HepG2 (cell line): ENCODE measurements at regions not wholly inside any gene's neighbourhood (a gene's known extent, or its start where the extent isn't known, plus 50 kb on each side); places are given as distances from the start of the nearest gene placed in this dataset.

Source experiments
- ATAC-seq: fragments of 200-7000 bp; cut with Tn5 transposase; 3 replicates; pipeline ENCODE4 v1.9.1; 2020; ENCODE audit warnings: mild to moderate bottlenecking, moderate library complexity
- BruUV-seq: library from RNA; stranded (reverse); fragments of 400-500 nt; replicated peaks from 2 replicates; lab custom pipeline; 2021; lab: Mats Ljungman, UMichigan
- CTCF ChIA-PET: fragments of 300-600 bp; formaldehyde crosslinking; extraction: SDS; loops from one replicate; lab custom pipeline; 2021; ENCODE audit warnings: low total read pairs, inconsistent platforms, low intra/inter-chr PET ratio; lab: Yijun Ruan, JAX
- POLR2A ChIA-PET: fragments of 350-600 bp; sonication (Branson Sonifier 250); formaldehyde crosslinking; loops from one replicate; lab custom pipeline; 2020; ENCODE audit warnings: antibody characterized with exemption, inconsistent platforms; lab: Yijun Ruan, JAX
- DNase-seq: peaks from one replicate; pipeline ENCODE4 v3.0.0-alpha.2; 2015; ENCODE audit warnings: low spot score
- FAIRE-seq: peaks from 3 replicates; lab custom pipeline; 2011; peaks lifted over from hg19 to GRCh38; lab: Jason Lieb, UNC
- H2AFZ ChIP-seq: one replicate; pipeline ENCODE4 v1.6.1; 2011; ENCODE audit warnings: low read length, inconsistent platforms
- H3K27ac ChIP-seq: fragments of 300-600 bp; 3 replicates; pipeline ENCODE4 v1.8.0; 2011; ENCODE audit warnings: mixed run types, mild to moderate bottlenecking, mixed read lengths, low read length, inconsistent platforms; ENCODE audit not compliant: insufficient read depth; ENCODE audit errors: extremely low read length
- H3K27me3 ChIP-seq, 2 experiments: fragments of 200-600 bp in 1 of 2; 2 replicates in 1 of 2; 3 replicates in 1 of 2; pipeline versions ENCODE4 v1.6.0 to v1.8.0; 2011; ENCODE audit warnings: low read length in 2 of 2, mild to moderate bottlenecking in 2 of 2, moderate library complexity in 2 of 2, inconsistent platforms in 1 of 2; ENCODE audit not compliant: insufficient read depth in 2 of 2, control insufficient read depth in 1 of 2
- H3K36me3 ChIP-seq, 2 experiments: fragments of 200-600 bp in 1 of 2; replicated peaks in 1 of 2; 2 replicates in 1 of 2; 3 replicates in 1 of 2; pipeline versions ENCODE4 v1.5.1 to v1.8.0; 2011; ENCODE audit warnings: low read length in 2 of 2, inconsistent platforms in 1 of 2; ENCODE audit not compliant: insufficient read depth in 2 of 2, control insufficient read depth in 1 of 2
- H3K4me1 ChIP-seq: 2 replicates; pipeline ENCODE4 v1.5.1; 2012; ENCODE audit warnings: low read length, inconsistent platforms; ENCODE audit not compliant: insufficient read depth
- H3K4me2 ChIP-seq: 2 replicates; pipeline ENCODE4 v1.6.0; 2011; ENCODE audit warnings: low read depth, low read length, inconsistent platforms
- H3K4me3 ChIP-seq, 3 experiments: fragments of 200-600 bp in 1 of 3; sonication (generic), shearing (Covaris generic) in 1 of 3; replicated peaks in 1 of 3; 2 replicates each; pipeline ENCODE4 v1.5.1; 2011 to 2016; ENCODE audit warnings: low read length in 3 of 3, inconsistent platforms in 2 of 3, low read depth in 2 of 3, mild to moderate bottlenecking in 2 of 3, control low read depth in 1 of 3, mixed read lengths in 1 of 3; ENCODE audit not compliant: insufficient read depth in 1 of 3
- H3K79me2 ChIP-seq: one replicate; pipeline ENCODE4 v1.6.1; 2011; ENCODE audit warnings: low read length, inconsistent platforms; ENCODE audit not compliant: insufficient read depth
- H3K9ac ChIP-seq: 2 replicates; pipeline ENCODE4 v1.6.0; 2011; ENCODE audit warnings: mild to moderate bottlenecking, low read depth, low read length, inconsistent platforms; ENCODE audit not compliant: insufficient read depth
- H3K9me3 ChIP-seq: 2 replicates; pipeline ENCODE4 v1.5.1; 2012; ENCODE audit warnings: mild to moderate bottlenecking, low read length
- H4K20me1 ChIP-seq: 2 replicates; pipeline ENCODE4 v1.6.0; 2011; ENCODE audit warnings: inconsistent platforms, mild to moderate bottlenecking, low read length, moderate library complexity; ENCODE audit not compliant: insufficient read depth
- HNRNPK ChIP-seq: fragments of 200-400 bp; formaldehyde crosslinking; IDR thresholded peaks from 2 replicates; pipeline ENCODE4 v1.6.1; 2018; ENCODE audit warnings: low read length, low read depth, moderate library complexity, mild to moderate bottlenecking; ENCODE audit not compliant: poor library complexity, severe bottlenecking
- LRRFIP1 ChIP-seq: sonication (generic); formaldehyde crosslinking; conservative IDR thresholded peaks from 2 replicates; pipeline ENCODE4 v1.4.0; 2020; ENCODE audit warnings: missing genetic modification reagents
- MXD4 ChIP-seq: IDR thresholded peaks from 2 replicates; pipeline ENCODE4 v1.6.1; 2016; ENCODE audit warnings: mild to moderate bottlenecking, missing biosample characterization, missing genetic modification reagents
- RERE ChIP-seq: IDR thresholded peaks from 2 replicates; pipeline ENCODE4 v1.6.1; 2016; ENCODE audit warnings: low read depth, missing genetic modification reagents, missing compliant biosample characterization
- SRSF4 ChIP-seq: fragments of 200-400 bp; formaldehyde crosslinking; IDR thresholded peaks from one replicate; pipeline ENCODE4 v1.6.1; 2018; ENCODE audit warnings: mild to moderate bottlenecking, low read depth, low read length, moderate library complexity; ENCODE audit not compliant: poor library complexity, severe bottlenecking
- TGIF2 ChIP-seq: IDR thresholded peaks from 2 replicates; pipeline ENCODE4 v1.6.1; 2016; ENCODE audit warnings: control low read depth, missing compliant biosample characterization
- TOPORS ChIP-seq: sonication (generic); formaldehyde crosslinking; IDR thresholded peaks from 2 replicates; pipeline ENCODE4 v1.8.0; 2023; ENCODE audit warnings: mild to moderate bottlenecking, missing genetic modification reagents
- ZMYM4 ChIP-seq: sonication (generic); formaldehyde crosslinking; IDR thresholded peaks from 2 replicates; pipeline ENCODE4 v1.8.1; 2023; ENCODE audit warnings: mild to moderate bottlenecking, missing genetic modification reagents
- ZNF10 ChIP-seq: sonication (generic); formaldehyde crosslinking; IDR thresholded peaks from 2 replicates; pipeline ENCODE4 v1.4.0; 2020; ENCODE audit warnings: mild to moderate bottlenecking, low read depth, missing genetic modification reagents, borderline replicate concordance
- ZNF619 ChIP-seq: sonication (generic); formaldehyde crosslinking; IDR thresholded peaks from 2 replicates; pipeline ENCODE4 v1.4.0; 2020; ENCODE audit warnings: mild to moderate bottlenecking, missing genetic modification reagents
- ZSCAN20 ChIP-seq: sonication (generic); formaldehyde crosslinking; IDR thresholded peaks from 2 replicates; pipeline ENCODE4 v1.4.0; 2020; ENCODE audit warnings: missing genetic modification reagents, mild to moderate bottlenecking, borderline replicate concordance
- WGBS: methylation state at CpG from one replicate; pipeline ENCODE4 v1.1.6; 2017; ENCODE audit warnings: low lambda C conversion rate; 5-methylcytosine and 5-hydroxymethylcytosine counted together
- in situ Hi-C: cut with HindIII; loops from 2 replicates; pipeline ENCODE4 v1.10.0; 2017; ENCODE audit warnings: low pct_unique_long_range_greater_than_20kb; ENCODE audit not compliant: extremely low pct_ligation_motif_present
- intact Hi-C: fragments of 100-400 bp; cut with micrococcal nuclease; formaldehyde crosslinking; loops from one replicate; pipeline ENCODE4 v1.10.0; 2022; ENCODE audit not compliant: unreplicated experiment
- TF ChIP-seq, protein P1 (sequence below): sonication (generic); formaldehyde crosslinking; IDR thresholded peaks from 2 replicates; pipeline ENCODE4 v1.4.0; 2020; ENCODE audit warnings: low read depth, missing genetic modification reagents

- TF ChIP-seq SRSF4 (no peak), RERE (no peak)
These were observed 411.6 kb upstream of the PTGER4 start (continued) for GRCh38 chr5:40268088-40268487.

GRCh38 chr5:40266952-40267351 lies 412.8 kb upstream of the PTGER4 start:
- CTCF ChIA-PET: no interaction called here
- FAIRE-seq (no peak), DNase-seq (no peak), ATAC-seq (no peak)
- in situ Hi-C loops (no loop called here), intact Hi-C loops (no loop called here)
- Histone ChIP-seq H3K27ac (no peak overlapping the region), H3K9ac (no peak overlapping the region), H3K36me3 (no peaks in the 10 kb centered on the region), H3K9me3 (peaks cover 17% of the 10 kb centered on the region), H3K4me3 (no peak overlapping the region), H3K4me1 (no peaks in the 10 kb centered on the region), H4K20me1 (no peaks in the 10 kb centered on the region), H3K27me3 (no peaks in the 10 kb centered on the region), H2AFZ (no peak overlapping the region), H3K4me2 (no peak overlapping the region), H3K79me2 (no peaks in the 10 kb centered on the region)
- POLR2A ChIA-PET: no interaction called here
- 0% methylated on average over 2 of the region's 2 CpGs for WGBS
- BruUV-seq: no TSS peak
- no peak for TF ChIP-seq ZNF619
- no peak for TF ChIP-seq MXD4 (CRISPR knock-in tag)
- TF ChIP-seq LRRFIP1: no peak
- TF ChIP-seq HNRNPK: no peak
- TF ChIP-seq, protein P1, sequence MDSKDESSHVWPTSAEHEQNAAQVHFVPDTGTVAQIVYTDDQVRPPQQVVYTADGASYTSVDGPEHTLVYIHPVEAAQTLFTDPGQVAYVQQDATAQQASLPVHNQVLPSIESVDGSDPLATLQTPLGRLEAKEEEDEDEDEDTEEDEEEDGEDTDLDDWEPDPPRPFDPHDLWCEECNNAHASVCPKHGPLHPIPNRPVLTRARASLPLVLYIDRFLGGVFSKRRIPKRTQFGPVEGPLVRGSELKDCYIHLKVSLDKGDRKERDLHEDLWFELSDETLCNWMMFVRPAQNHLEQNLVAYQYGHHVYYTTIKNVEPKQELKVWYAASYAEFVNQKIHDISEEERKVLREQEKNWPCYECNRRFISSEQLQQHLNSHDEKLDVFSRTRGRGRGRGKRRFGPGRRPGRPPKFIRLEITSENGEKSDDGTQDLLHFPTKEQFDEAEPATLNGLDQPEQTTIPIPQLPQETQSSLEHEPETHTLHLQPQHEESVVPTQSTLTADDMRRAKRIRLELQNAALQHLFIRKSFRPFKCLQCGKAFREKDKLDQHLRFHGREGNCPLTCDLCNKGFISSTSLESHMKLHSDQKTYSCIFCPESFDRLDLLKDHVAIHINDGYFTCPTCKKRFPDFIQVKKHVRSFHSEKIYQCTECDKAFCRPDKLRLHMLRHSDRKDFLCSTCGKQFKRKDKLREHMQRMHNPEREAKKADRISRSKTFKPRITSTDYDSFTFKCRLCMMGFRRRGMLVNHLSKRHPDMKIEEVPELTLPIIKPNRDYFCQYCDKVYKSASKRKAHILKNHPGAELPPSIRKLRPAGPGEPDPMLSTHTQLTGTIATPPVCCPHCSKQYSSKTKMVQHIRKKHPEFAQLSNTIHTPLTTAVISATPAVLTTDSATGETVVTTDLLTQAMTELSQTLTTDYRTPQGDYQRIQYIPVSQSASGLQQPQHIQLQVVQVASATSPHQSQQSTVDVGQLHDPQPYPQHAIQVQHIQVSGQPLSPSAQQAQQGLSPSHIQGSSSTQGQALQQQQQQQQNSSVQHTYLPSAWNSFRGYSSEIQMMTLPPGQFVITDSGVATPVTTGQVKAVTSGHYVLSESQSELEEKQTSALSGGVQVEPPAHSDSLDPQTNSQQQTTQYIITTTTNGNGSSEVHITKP (CRISPR knock-in tag): no peak
- TF ChIP-seq ZMYM4 (CRISPR knock-in tag): no peak
- no peak for TF ChIP-seq TGIF2
- TF ChIP-seq ZSCAN20 (CRISPR knock-in tag): no peak
- no peak for TF ChIP-seq ZNF10 (CRISPR knock-in tag)
- TF ChIP-seq TOPORS: no peak
